ENCODE measurements at regions not wholly inside any gene's neighbourhood (a gene's known extent, or its start where the extent isn't known, plus 50 kb on each side); places are given as distances from the start of the nearest gene placed in this dataset.

DNA sequence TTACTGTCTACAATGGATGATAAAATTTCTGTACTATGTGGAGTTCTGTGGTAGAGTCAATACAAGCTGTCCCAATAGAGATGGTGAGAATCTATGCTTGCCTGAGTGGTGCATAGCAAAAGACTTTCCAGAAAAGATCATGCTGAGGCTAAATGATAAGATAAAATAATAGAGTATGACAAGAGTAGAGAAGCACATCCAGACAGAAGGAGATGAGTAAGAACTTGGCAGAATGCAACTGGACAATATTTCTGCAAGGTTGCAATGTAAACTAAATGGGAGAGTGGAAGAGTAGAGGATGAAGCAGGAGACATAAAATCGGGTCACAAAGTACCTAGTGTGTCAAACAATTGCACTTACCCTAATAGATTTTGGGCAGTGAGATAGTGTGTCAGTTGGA lies 347.6 kb downstream of the MDFIC start:
- Histone ChIP-seq H3K9ac (ENCODE audit: low read length) (no peak overlapping the region), H3K9me3 (ENCODE audit: low read length) (no peaks in the 10 kb centered on the region), H3K9me2 (ENCODE audit: insufficient read depth, low read length) (no peaks in the 10 kb centered on the region), H3K36me3 (ENCODE audit: insufficient read depth, low read length) (no peaks in the 10 kb centered on the region), H4K20me1 (ENCODE audit: insufficient read depth) (no peaks in the 10 kb centered on the region), H3K27me3 (ENCODE audit: insufficient read depth, low read depth, low read length) (no peaks in the 10 kb centered on the region), H3K27ac (ENCODE audit: low read length) (no peak overlapping the region), H3K4me2 (ENCODE audit: low read length) (no peak overlapping the region), H3F3A (ENCODE audit: insufficient read depth, low read length, poor library complexity, severe bottlenecking) (no peaks in the 10 kb centered on the region), H3K79me2 (replicated peaks; ENCODE audit: insufficient read depth, low read length) (no peaks in the 10 kb centered on the region), H3K4me3 (ENCODE audit: low read length) (no peak overlapping the region), H2AFZ (ENCODE audit: low read depth, low read length) (no peak overlapping the region)
- no peak for TF ChIP-seq EZH2 (IDR thresholded peaks at IDR 0.05; ENCODE audit: borderline replicate concordance, insufficient read depth, low read length, poor library complexity, severe bottlenecking)
- no peak for TF ChIP-seq CTCF (IDR thresholded peaks at IDR 0.05; ENCODE audit: poor library complexity, severe bottlenecking)
- no peak for TF ChIP-seq MXI1 (conservative IDR thresholded peaks at IDR 0.05; ENCODE audit: poor library complexity, severe bottlenecking)
- no peak for TF ChIP-seq POLR2AphosphoS5 (IDR thresholded peaks at IDR 0.05)
- TF ChIP-seq EP300 (conservative IDR thresholded peaks at IDR 0.05; ENCODE audit: poor library complexity, severe bottlenecking) = no peak
- TF ChIP-seq TAF1 (IDR thresholded peaks at IDR 0.05; ENCODE audit: low read depth) = no peak
- no peak for TF ChIP-seq SMC3 (conservative IDR thresholded peaks at IDR 0.05; ENCODE audit: poor library complexity)
- no peak for TF ChIP-seq RAD21 (conservative IDR thresholded peaks at IDR 0.05)
- TF ChIP-seq, protein P1, sequence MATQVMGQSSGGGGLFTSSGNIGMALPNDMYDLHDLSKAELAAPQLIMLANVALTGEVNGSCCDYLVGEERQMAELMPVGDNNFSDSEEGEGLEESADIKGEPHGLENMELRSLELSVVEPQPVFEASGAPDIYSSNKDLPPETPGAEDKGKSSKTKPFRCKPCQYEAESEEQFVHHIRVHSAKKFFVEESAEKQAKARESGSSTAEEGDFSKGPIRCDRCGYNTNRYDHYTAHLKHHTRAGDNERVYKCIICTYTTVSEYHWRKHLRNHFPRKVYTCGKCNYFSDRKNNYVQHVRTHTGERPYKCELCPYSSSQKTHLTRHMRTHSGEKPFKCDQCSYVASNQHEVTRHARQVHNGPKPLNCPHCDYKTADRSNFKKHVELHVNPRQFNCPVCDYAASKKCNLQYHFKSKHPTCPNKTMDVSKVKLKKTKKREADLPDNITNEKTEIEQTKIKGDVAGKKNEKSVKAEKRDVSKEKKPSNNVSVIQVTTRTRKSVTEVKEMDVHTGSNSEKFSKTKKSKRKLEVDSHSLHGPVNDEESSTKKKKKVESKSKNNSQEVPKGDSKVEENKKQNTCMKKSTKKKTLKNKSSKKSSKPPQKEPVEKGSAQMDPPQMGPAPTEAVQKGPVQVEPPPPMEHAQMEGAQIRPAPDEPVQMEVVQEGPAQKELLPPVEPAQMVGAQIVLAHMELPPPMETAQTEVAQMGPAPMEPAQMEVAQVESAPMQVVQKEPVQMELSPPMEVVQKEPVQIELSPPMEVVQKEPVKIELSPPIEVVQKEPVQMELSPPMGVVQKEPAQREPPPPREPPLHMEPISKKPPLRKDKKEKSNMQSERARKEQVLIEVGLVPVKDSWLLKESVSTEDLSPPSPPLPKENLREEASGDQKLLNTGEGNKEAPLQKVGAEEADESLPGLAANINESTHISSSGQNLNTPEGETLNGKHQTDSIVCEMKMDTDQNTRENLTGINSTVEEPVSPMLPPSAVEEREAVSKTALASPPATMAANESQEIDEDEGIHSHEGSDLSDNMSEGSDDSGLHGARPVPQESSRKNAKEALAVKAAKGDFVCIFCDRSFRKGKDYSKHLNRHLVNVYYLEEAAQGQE (IDR thresholded peaks at IDR 0.05; ENCODE audit: borderline replicate concordance) = no peak

DNA sequence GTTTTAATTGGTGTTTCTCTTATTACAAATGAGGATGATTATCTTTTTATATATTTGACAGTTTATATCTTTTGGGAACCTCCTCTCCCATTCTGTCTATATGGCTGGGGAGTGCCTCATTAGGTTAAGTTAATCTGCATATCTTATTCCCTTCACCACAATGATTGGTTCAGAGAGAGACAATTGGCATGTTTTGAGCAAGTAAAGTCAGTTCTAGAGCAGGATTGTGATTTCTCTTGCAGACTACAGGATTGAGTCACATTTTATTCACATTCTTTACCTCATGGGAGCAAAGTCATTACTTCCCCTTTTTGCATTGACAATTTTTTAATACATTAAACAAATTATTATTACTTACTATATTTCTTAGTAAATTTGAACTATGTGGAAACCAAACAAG lies 345.6 kb downstream of the MDFIC start:
- no peaks in the 10 kb centered on the region for H3K9me2 ChIP-seq (ENCODE audit: insufficient read depth, low read length)
- H3K27ac ChIP-seq (ENCODE audit: low read length) = no peak overlapping the region
- H3K79me2 ChIP-seq (replicated peaks; ENCODE audit: insufficient read depth, low read length) = no peaks in the 10 kb centered on the region
- no peaks in the 10 kb centered on the region for H4K20me1 ChIP-seq (ENCODE audit: insufficient read depth)
- H2AFZ ChIP-seq (ENCODE audit: low read depth, low read length) = no peak overlapping the region
- H3K4me3 ChIP-seq (ENCODE audit: low read length) = no peak overlapping the region
- H3K36me3 ChIP-seq (ENCODE audit: insufficient read depth, low read length) = no peaks in the 10 kb centered on the region
- no peaks in the 10 kb centered on the region for H3K9me3 ChIP-seq (ENCODE audit: low read length)
- no peaks in the 10 kb centered on the region for H3K27me3 ChIP-seq (ENCODE audit: insufficient read depth, low read depth, low read length)
- TF ChIP-seq, protein P1 (IDR thresholded peaks at IDR 0.05; ENCODE audit: borderline replicate concordance) = no peak
- no peak for TF ChIP-seq POLR2AphosphoS5 (IDR thresholded peaks at IDR 0.05)
- no peak for TF ChIP-seq TAF1 (IDR thresholded peaks at IDR 0.05; ENCODE audit: low read depth)
- TF ChIP-seq SMC3 (conservative IDR thresholded peaks at IDR 0.05; ENCODE audit: poor library complexity) = no peak
- no peak for TF ChIP-seq MXI1 (conservative IDR thresholded peaks at IDR 0.05; ENCODE audit: poor library complexity, severe bottlenecking)
- no peak for TF ChIP-seq RAD21 (conservative IDR thresholded peaks at IDR 0.05)
- H3K9ac ChIP-seq (ENCODE audit: low read length) = no peak overlapping the region
- no peak overlapping the region for H3K4me2 ChIP-seq (ENCODE audit: low read length)
- no peaks in the 10 kb centered on the region for H3F3A ChIP-seq (ENCODE audit: insufficient read depth, low read length, poor library complexity, severe bottlenecking)

Measured in neural cell (in vitro differentiated cells).